ENCODE measurements at regions not wholly inside any gene's neighbourhood (a gene's known extent, or its start where the extent isn't known, plus 50 kb on each side); places are given as distances from the start of the nearest gene placed in this dataset.

GRCh38 chr2:9113916-9114315 lies 92.7 kb upstream of the ASAP2 start:
- POLR2A ChIA-PET, result interaction anchor here (0.6 kb wide), 1 partner anchor 280 kb away, joined by 5 read pairs; no protein-coding TSS in a partner anchor
- SMC1A ChIA-PET (ENCODE audit: uncharacterized antibody, unreplicated experiment), result interaction anchor here (0.6 to 3.4 kb wide), 15 partner anchors 13 to 353 kb away, joined by 3 to 21 read pairs (median 4); no protein-coding TSS in a partner anchor

More at GRCh38 chr2:9113916-9114315, 92.7 kb upstream of the ASAP2 start:
- FAIRE-seq, result no peak
- no peak for TF ChIP-seq BCL3 (IDR thresholded peaks at IDR 0.05; ENCODE audit: borderline replicate concordance, insufficient read depth, low read depth, low read length, poor library complexity, severe bottlenecking)
- no peak for TF ChIP-seq BMI1 (IDR thresholded peaks at IDR 0.05; ENCODE audit: borderline replicate concordance)
- no peak for TF ChIP-seq SREBF1 (IDR thresholded peaks at IDR 0.05; ENCODE audit: low read length)
- no peak for TF ChIP-seq IRF3 (IDR thresholded peaks at IDR 0.05)
- no peak for TF ChIP-seq MXI1 (IDR thresholded peaks at IDR 0.05; ENCODE audit: low read depth, low read length)
- TF ChIP-seq EP300 (IDR thresholded peaks at IDR 0.05; ENCODE audit: borderline replicate concordance in 1 of 2, control insufficient read depth in 1 of 2, low read depth in 2 of 2, low read length in 2 of 2), result no peak
- no peak for TF ChIP-seq SUPT20H (IDR thresholded peaks at IDR 0.05; ENCODE audit: borderline replicate concordance, control insufficient read depth, low read depth, low read length)
- TF ChIP-seq RFX5 (IDR thresholded peaks at IDR 0.05; ENCODE audit: low read depth, low read length), result no peak
- Histone ChIP-seq H3K4me2 (ENCODE audit: control insufficient read depth, insufficient read depth) (no peak overlapping the region), H3K27me3 (replicated peaks in 1 of 2; ENCODE audit: control insufficient read depth in 2 of 2, insufficient read depth in 2 of 2, low read length in 1 of 2) (no peaks in the 10 kb centered on the region; a peak in 1 of 4 replicates), H3K36me3 (ENCODE audit: control insufficient read depth in 2 of 2, insufficient read depth in 2 of 2, low read length in 1 of 2) (no peaks in the 10 kb centered on the region), H3K4me1 (ENCODE audit: control insufficient read depth, insufficient read depth, low read length) (no peaks in the 10 kb centered on the region), H3K9ac (ENCODE audit: control insufficient read depth, insufficient read depth, low read length) (no peak overlapping the region), H3K27ac (ENCODE audit: control insufficient read depth, insufficient read depth) (no peak overlapping the region), H3K4me3 (no peak overlapping the region), H3K9me3 (replicated peaks; ENCODE audit: control insufficient read depth, insufficient read depth, low read length) (no peaks in the 10 kb centered on the region), H2AFZ (ENCODE audit: control insufficient read depth, low read depth, low read length) (no peak overlapping the region), H4K20me1 (ENCODE audit: control insufficient read depth, insufficient read depth) (no peaks in the 10 kb centered on the region), H3K79me2 (ENCODE audit: control insufficient read depth, insufficient read depth, low read length) (no peaks in the 10 kb centered on the region)
- no peak for ATAC-seq
- DNase-seq (ENCODE audit: low read depth, low spot score), result no peak
- ChIA-PET RAD21 (ENCODE audit: unreplicated experiment) (interaction anchor here (0.6 to 2.3 kb wide), 8 partner anchors 14 to 422 kb away, joined by 3 to 18 read pairs (median 4); no protein-coding TSS in a partner anchor), CTCF (interaction anchor here (0.7 to 5.3 kb wide), 15 partner anchors 21 to 1995 kb away, joined by 3 to 47 read pairs (median 3); no protein-coding TSS in a partner anchor)
- 44% methylated on average over 5 of the region's 5 CpGs for WGBS (ENCODE audit: insufficient coverage, insufficient replicate concordance, low lambda C conversion rate, missing lambda C conversion rate)
- intact Hi-C loops (cut with micrococcal nuclease; ENCODE audit: unreplicated experiment), result loop anchor here (1.0 kb wide), 1 partner anchor 241 kb away; no protein-coding TSS in a partner anchor
- BruUV-seq (replicated peaks), result no TSS peak
- in situ Hi-C loops (cut with MboI), result no loop called here
